Chondrocyte (in vitro differentiated cells): ENCODE measurements at regions not wholly inside any gene's neighbourhood (a gene's known extent, or its start where the extent isn't known, plus 50 kb on each side); places are given as distances from the start of the nearest gene placed in this dataset.

ENCODE experiments used
- DNase-seq: peaks from one replicate; pipeline ENCODE4 v3.0.0; 2021; ENCODE audit warnings: mixed read lengths, low spot score
- H3K27ac Mint-ChIP-seq: one replicate; pipeline ENCODE4 v1.8.0; 2021; ENCODE audit warnings: mild to moderate bottlenecking, moderate library complexity, mixed read lengths; ENCODE audit not compliant: unreplicated experiment
- H3K27me3 Mint-ChIP-seq: 2 replicates; pipeline ENCODE4 v1.8.0; 2021; ENCODE audit warnings: low read depth, mixed read lengths
- H3K36me3 Mint-ChIP-seq: 2 replicates; pipeline ENCODE4 v1.8.0; 2021; ENCODE audit warnings: low read depth, mixed read lengths
- H3K4me1 Mint-ChIP-seq: 2 replicates; pipeline ENCODE4 v1.8.0; 2021; ENCODE audit warnings: low read depth, mild to moderate bottlenecking, mixed read lengths
- H3K4me3 Mint-ChIP-seq: one replicate; pipeline ENCODE4 v1.8.0; 2021; ENCODE audit warnings: mild to moderate bottlenecking, moderate library complexity, mixed read lengths; ENCODE audit not compliant: unreplicated experiment
- H3K9me3 Mint-ChIP-seq: 2 replicates; pipeline ENCODE4 v1.8.0; 2021; ENCODE audit warnings: low read depth, mixed read lengths
- CTCF ChIP-seq: fragments of 200-600 bp; sonication (generic); IDR thresholded peaks from 2 replicates; pipeline ENCODE4 v1.5.0; 2021; ENCODE audit warnings: antibody characterized with exemption, mild to moderate bottlenecking, moderate library complexity

- Mint-ChIP-seq H3K4me1 (no peaks in the 10 kb centered on the region), H3K4me3 (no peak overlapping the region), H3K27ac (no peak overlapping the region), H3K27me3 (peaks cover 2% of the 10 kb centered on the region), H3K36me3 (no peaks in the 10 kb centered on the region), H3K9me3 (peaks cover 8% of the 10 kb centered on the region)
- TF ChIP-seq CTCF: no peak
- DNase-seq: no peak
Measured at GRCh38 chr11:110973401-110973980, 261.3 kb upstream of the ARHGAP20 start.

DNA sequence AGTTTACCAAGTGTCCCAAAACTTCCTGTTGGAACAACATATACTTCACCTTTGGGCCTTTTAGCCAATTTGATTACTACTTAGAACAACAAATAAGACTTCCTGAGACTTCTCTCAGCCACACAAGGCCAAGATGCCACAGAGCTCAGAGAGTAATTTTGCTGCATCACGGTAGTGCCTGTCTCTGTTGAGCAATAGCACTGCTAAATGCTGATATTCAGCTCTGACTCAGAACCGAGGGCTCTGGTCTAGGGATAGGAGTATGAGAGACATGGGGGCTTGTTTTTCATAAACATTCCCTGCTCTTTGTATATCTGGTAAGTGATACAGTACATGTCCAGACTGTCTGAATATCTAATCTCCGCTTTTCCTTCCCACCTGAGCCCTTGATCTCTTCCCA, 260.4 kb upstream of the ARHGAP20 start:
- H3K36me3 Mint-ChIP-seq: no peaks in the 10 kb centered on the region
- no peak overlapping the region for H3K4me3 Mint-ChIP-seq
- no peak for TF ChIP-seq CTCF
- DNase-seq: no peak
- H3K9me3 Mint-ChIP-seq: peaks cover 4% of the 10 kb centered on the region
- peaks cover 2% of the 10 kb centered on the region for H3K27me3 Mint-ChIP-seq
- no peaks in the 10 kb centered on the region for H3K4me1 Mint-ChIP-seq
- no peak overlapping the region for H3K27ac Mint-ChIP-seq

DNA sequence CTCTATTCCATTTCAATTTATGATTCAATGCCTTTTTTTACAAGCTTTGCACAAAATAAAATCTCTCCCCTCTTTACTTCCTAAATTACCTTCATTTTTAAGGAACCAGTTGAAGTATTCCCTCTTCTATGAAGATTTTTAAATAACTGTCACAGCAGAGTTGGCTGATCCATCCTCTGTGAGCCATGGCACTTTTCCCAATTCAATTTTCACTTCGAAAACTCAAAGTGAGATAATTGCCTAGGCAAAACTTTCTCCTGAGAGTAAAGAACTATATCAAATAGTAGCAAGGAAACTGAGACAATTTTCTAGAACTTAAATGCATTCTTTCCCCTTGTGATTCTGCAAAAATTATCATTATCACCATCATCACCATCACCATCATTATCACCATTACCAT, 259.9 kb upstream of the ARHGAP20 start:
- H3K36me3 Mint-ChIP-seq: no peaks in the 10 kb centered on the region

GRCh38 chr11:110971140-110971539, 258.9 kb upstream of the ARHGAP20 start:
- Mint-ChIP-seq H3K4me3 (no peak overlapping the region), H3K27me3 (peaks cover 2% of the 10 kb centered on the region), H3K9me3 (peaks cover 4% of the 10 kb centered on the region), H3K36me3 (no peaks in the 10 kb centered on the region), H3K27ac (peak overlapping the region; percentile 3), H3K4me1 (no peaks in the 10 kb centered on the region)
- TF ChIP-seq CTCF: no peak
- DNase-seq: no peak

More for the DNA sequence above, 259.9 kb upstream of the ARHGAP20 start:
- DNase-seq: no peak
- H3K4me3 Mint-ChIP-seq: no peak overlapping the region
- H3K27me3 Mint-ChIP-seq: peaks cover 2% of the 10 kb centered on the region
- no peak for TF ChIP-seq CTCF
- H3K9me3 Mint-ChIP-seq: peaks cover 4% of the 10 kb centered on the region
- H3K27ac Mint-ChIP-seq: no peak overlapping the region
- no peaks in the 10 kb centered on the region for H3K4me1 Mint-ChIP-seq

GRCh38 chr11:110968348-110969062, 256.3 kb upstream of the ARHGAP20 start:
- H3K9me3 Mint-ChIP-seq: peaks cover 4% of the 10 kb centered on the region
- DNase-seq: no peak
- no peaks in the 10 kb centered on the region for H3K4me1 Mint-ChIP-seq
- H3K27me3 Mint-ChIP-seq: peaks cover 2% of the 10 kb centered on the region
- TF ChIP-seq CTCF: no peak
- H3K4me3 Mint-ChIP-seq: no peak overlapping the region
- H3K36me3 Mint-ChIP-seq: no peaks in the 10 kb centered on the region
- H3K27ac Mint-ChIP-seq: no peak overlapping the region
